PC-9 (cell line): ENCODE measurements at regions not wholly inside any gene's neighbourhood (a gene's known extent, or its start where the extent isn't known, plus 50 kb on each side); places are given as distances from the start of the nearest gene placed in this dataset.

Source experiments
- BruUV-seq: library from RNA; stranded (reverse); fragments of 400-500 nt; replicated peaks from 2 replicates; lab custom pipeline; 2021; lab: Mats Ljungman, UMichigan
- CTCF ChIA-PET: fragments of 300-600 bp; sonication (Branson Sonifier 250); formaldehyde crosslinking; loops from one replicate; lab custom pipeline; 2022; ENCODE audit warnings: antibody characterized with exemption; lab: Charles Lee
- POLR2A ChIA-PET: fragments of 300-600 bp; sonication (Branson Sonifier 250); formaldehyde crosslinking; loops from one replicate; lab custom pipeline; 2022; ENCODE audit warnings: antibody characterized with exemption; ENCODE audit not compliant: unreplicated experiment; lab: Charles Lee
- DNase-seq, 2 experiments: peaks; one replicate each; pipeline versions ENCODE4 v3.0.0 to v3.0.0-alpha.2; 2015 to 2022; ENCODE audit warnings: mixed read lengths in 1 of 2
- H2AFZ ChIP-seq: fragments of 200-600 bp; sonication (generic); 2 replicates; pipeline ENCODE4 v1.8.1; 2017; ENCODE audit warnings: antibody characterized with exemption
- H3F3A ChIP-seq: fragments of 200-600 bp; sonication (generic); 2 replicates; pipeline ENCODE4 v1.8.1; 2017; ENCODE audit warnings: antibody characterized with exemption, mild to moderate bottlenecking, low read depth; ENCODE audit not compliant: insufficient read depth
- H3K27ac ChIP-seq: fragments of 200-600 bp; sonication (generic); 2 replicates; pipeline ENCODE4 v1.6.1; 2016; ENCODE audit warnings: mixed run types
- H3K27me3 ChIP-seq: fragments of 200-600 bp; sonication (generic); 2 replicates; pipeline ENCODE4 v1.6.1; 2016; ENCODE audit warnings: low read depth, mixed run types; ENCODE audit not compliant: insufficient read depth
- H3K36me3 ChIP-seq: fragments of 200-600 bp; sonication (generic); 2 replicates; pipeline ENCODE4 v1.6.1; 2016; ENCODE audit warnings: low read depth, mixed run types
- H3K4me1 ChIP-seq: fragments of 200-600 bp; sonication (generic); replicated peaks from 2 replicates; pipeline ENCODE4 v1.6.1; 2016; ENCODE audit warnings: mixed run types; ENCODE audit not compliant: insufficient read depth
- H3K4me2 ChIP-seq: fragments of 200-600 bp; sonication (generic); 2 replicates; pipeline ENCODE4 v1.6.1; 2017; ENCODE audit warnings: mixed run types
- H3K4me3 ChIP-seq: fragments of 200-600 bp; sonication (generic); 2 replicates; pipeline ENCODE4 v1.6.1; 2016; ENCODE audit warnings: mixed run types
- H3K79me2 ChIP-seq: fragments of 200-600 bp; sonication (generic); 2 replicates; pipeline ENCODE4 v1.6.1; 2017; ENCODE audit warnings: low read depth, mixed run types
- H3K9me2 ChIP-seq: fragments of 200-600 bp; sonication (generic); 2 replicates; pipeline ENCODE4 v1.8.1; 2017; ENCODE audit warnings: mild to moderate bottlenecking; ENCODE audit not compliant: insufficient read depth
- H3K9me3 ChIP-seq: fragments of 200-600 bp; sonication (generic); 2 replicates; pipeline ENCODE4 v1.8.1; 2016; ENCODE audit warnings: low read depth; ENCODE audit not compliant: insufficient read depth
- H4K20me1 ChIP-seq: fragments of 200-600 bp; sonication (generic); 2 replicates; pipeline ENCODE4 v1.8.1; 2017; ENCODE audit not compliant: insufficient read depth
- EZH2 ChIP-seq: fragments of 200-600 bp; sonication (generic); IDR thresholded peaks from 2 replicates; pipeline ENCODE4 v1.8.0; 2017; ENCODE audit warnings: antibody characterized with exemption, low read depth
- intact Hi-C: fragments of 100-400 bp; cut with micrococcal nuclease; formaldehyde crosslinking; loops from one replicate; pipeline ENCODE4 v1.10.0; 2022; ENCODE audit not compliant: unreplicated experiment
- TF ChIP-seq, protein P1 (sequence below): fragments of 200-600 bp; sonication (generic); conservative IDR thresholded peaks from 2 replicates; pipeline ENCODE4 v1.6.1; 2017; ENCODE audit warnings: mixed run types, antibody characterized with exemption, mild to moderate bottlenecking, moderate library complexity

DNA sequence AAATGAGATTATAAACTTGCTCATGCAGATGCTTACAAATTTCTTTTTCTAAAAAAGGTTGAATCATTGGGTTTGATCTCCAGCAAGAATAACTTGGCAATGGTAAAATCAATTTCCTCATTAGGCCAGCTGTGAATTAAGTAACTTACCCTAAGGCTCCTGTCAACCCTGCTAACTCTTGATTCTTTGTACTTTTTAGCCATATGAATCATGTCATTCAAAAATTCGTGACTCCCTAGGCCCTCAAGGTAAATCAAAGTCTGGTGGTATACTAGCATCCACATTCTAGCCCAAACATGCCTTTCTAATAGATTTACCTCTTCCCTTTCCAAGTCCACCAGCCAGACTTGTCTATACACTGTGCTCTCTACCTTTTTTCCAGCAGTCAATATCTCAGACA, 420.8 kb upstream of the BRINP1 start:
- ChIA-PET CTCF (no interaction called here), POLR2A (no interaction called here)
- intact Hi-C loops, result no loop called here

DNA sequence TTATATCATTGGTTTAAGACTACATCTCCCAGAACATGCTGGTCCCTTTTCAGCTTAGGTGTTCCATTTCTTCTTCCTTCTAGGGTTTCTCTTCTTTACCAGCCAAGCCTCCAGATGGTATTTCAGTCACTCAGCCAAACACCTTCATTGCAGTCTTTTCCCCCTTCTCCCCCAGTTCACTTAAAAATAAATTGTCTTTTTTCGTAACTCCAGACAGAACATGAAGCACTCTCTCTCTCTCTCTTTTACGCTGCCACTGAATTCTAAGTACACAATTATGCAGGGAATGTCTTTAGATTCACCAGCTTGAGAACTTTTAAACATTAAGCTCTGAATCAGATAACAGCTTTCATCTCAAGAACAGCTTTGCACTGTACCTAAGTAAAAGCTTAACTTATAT, 419.7 kb upstream of the BRINP1 start:
- Histone ChIP-seq H3K9me3 (no peaks in the 10 kb centered on the region), H4K20me1 (no peaks in the 10 kb centered on the region), H2AFZ (no peak overlapping the region), H3F3A (no peaks in the 10 kb centered on the region), H3K4me2 (no peak overlapping the region), H3K27ac (no peak overlapping the region), H3K4me1 (no peaks in the 10 kb centered on the region), H3K9me2 (no peaks in the 10 kb centered on the region), H3K4me3 (no peak overlapping the region), H3K36me3 (no peaks in the 10 kb centered on the region), H3K27me3 (0 out of 2 replicates have a peak, but pooled peaks cover 5% of the 10 kb centered on the region), H3K79me2 (no peaks in the 10 kb centered on the region)
- intact Hi-C loops, result no loop called here
- DNase-seq, result no peak
- CTCF ChIA-PET, result no interaction called here
- no peak for TF ChIP-seq EZH2
- TF ChIP-seq, protein P1, sequence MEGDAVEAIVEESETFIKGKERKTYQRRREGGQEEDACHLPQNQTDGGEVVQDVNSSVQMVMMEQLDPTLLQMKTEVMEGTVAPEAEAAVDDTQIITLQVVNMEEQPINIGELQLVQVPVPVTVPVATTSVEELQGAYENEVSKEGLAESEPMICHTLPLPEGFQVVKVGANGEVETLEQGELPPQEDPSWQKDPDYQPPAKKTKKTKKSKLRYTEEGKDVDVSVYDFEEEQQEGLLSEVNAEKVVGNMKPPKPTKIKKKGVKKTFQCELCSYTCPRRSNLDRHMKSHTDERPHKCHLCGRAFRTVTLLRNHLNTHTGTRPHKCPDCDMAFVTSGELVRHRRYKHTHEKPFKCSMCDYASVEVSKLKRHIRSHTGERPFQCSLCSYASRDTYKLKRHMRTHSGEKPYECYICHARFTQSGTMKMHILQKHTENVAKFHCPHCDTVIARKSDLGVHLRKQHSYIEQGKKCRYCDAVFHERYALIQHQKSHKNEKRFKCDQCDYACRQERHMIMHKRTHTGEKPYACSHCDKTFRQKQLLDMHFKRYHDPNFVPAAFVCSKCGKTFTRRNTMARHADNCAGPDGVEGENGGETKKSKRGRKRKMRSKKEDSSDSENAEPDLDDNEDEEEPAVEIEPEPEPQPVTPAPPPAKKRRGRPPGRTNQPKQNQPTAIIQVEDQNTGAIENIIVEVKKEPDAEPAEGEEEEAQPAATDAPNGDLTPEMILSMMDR, result no peak
- BruUV-seq, result no TSS peak
- POLR2A ChIA-PET, result no interaction called here

More for the DNA sequence above, 420.8 kb upstream of the BRINP1 start:
- no peaks in the 10 kb centered on the region for H3K79me2 ChIP-seq
- H3K4me1 ChIP-seq, result no peaks in the 10 kb centered on the region
- H3K27ac ChIP-seq, result no peak overlapping the region
- H3F3A ChIP-seq, result no peaks in the 10 kb centered on the region
- H3K4me3 ChIP-seq, result no peak overlapping the region
- H2AFZ ChIP-seq, result no peak overlapping the region
- no peaks in the 10 kb centered on the region for H3K36me3 ChIP-seq
- H3K4me2 ChIP-seq, result no peak overlapping the region
- no TSS peak for BruUV-seq
- H3K27me3 ChIP-seq, result 0 out of 2 replicates have a peak, but pooled peaks cover 5% of the 10 kb centered on the region
- H3K9me3 ChIP-seq, result no peaks in the 10 kb centered on the region
- H4K20me1 ChIP-seq, result no peaks in the 10 kb centered on the region
- DNase-seq, result no peak
- no peak for TF ChIP-seq EZH2
- TF ChIP-seq, protein P1, result no peak
- no peaks in the 10 kb centered on the region for H3K9me2 ChIP-seq

DNA sequence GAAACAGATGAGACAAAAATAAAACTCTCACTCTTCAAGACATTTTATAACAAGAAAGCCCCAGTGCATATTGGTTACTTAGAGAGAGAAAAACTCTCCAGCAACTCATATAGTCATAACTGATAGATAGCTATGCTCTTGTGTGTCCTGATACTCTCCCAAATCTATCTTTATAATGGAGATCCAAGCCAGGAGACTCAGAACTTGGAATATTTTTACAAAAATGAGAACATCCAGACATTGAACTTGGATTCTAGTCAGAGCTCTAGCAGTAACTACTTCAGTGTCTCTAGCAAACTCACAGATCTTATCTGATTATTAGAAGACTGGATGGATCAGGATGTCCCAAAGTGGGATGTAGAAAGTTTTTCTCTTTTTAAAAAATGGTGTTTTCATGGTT, 412.7 kb upstream of the BRINP1 start:
- TF ChIP-seq EZH2, result no peak
- Histone ChIP-seq H3K36me3 (no peaks in the 10 kb centered on the region), H3K4me1 (no peaks in the 10 kb centered on the region), H3K27ac (no peak overlapping the region), H3K4me3 (no peak overlapping the region), H3K4me2 (no peak overlapping the region), H4K20me1 (no peaks in the 10 kb centered on the region), H3K9me3 (no peaks in the 10 kb centered on the region), H2AFZ (no peak overlapping the region), H3K27me3 (no peaks in the 10 kb centered on the region), H3K79me2 (no peaks in the 10 kb centered on the region), H3F3A (no peaks in the 10 kb centered on the region), H3K9me2 (no peaks in the 10 kb centered on the region)
- no peak for DNase-seq
- POLR2A ChIA-PET, result no interaction called here
- CTCF ChIA-PET, result no interaction called here
- BruUV-seq, result no TSS peak
- intact Hi-C loops, result no loop called here

DNA sequence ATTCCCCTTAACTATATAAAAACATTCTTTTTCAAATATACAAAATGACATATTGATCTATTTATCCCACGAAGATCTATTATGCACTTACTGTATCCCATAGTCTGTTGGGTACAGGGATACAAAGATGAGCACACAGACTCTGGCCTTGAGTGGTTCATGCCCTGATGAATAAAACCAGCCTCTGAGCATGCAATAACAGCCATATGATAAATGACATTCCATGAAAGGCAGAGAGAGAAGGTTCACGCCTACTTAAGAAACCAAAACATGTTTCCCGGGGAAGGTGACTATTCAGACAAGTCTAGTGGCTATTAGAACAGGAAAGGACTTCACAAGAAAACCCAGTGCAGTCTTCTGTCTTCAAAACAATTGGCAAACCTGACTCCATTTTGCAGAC, 406.2 kb upstream of the BRINP1 start:
- Histone ChIP-seq H3K79me2 (no peaks in the 10 kb centered on the region), H3F3A (no peaks in the 10 kb centered on the region), H2AFZ (no peak overlapping the region), H3K4me2 (no peak overlapping the region), H3K4me3 (no peak overlapping the region), H3K9me3 (no peaks in the 10 kb centered on the region), H3K27me3 (no peaks in the 10 kb centered on the region), H3K4me1 (no peaks in the 10 kb centered on the region), H3K9me2 (no peaks in the 10 kb centered on the region), H3K36me3 (no peaks in the 10 kb centered on the region), H3K27ac (no peak overlapping the region), H4K20me1 (no peaks in the 10 kb centered on the region)
- ChIA-PET POLR2A (no interaction called here), CTCF (no interaction called here)
- intact Hi-C loops, result no loop called here
- no peak for DNase-seq
- no TSS peak for BruUV-seq
- TF ChIP-seq, protein P1, result no peak
- no peak for TF ChIP-seq EZH2
